Gastrocnemius medialis (tissue), 4 donors: ENCODE measurements at regions not wholly inside any gene's neighbourhood (a gene's known extent, or its start where the extent isn't known, plus 50 kb on each side); places are given as distances from the start of the nearest gene placed in this dataset.

ENCODE experiments used
- ATAC-seq, 2 donors: fragments of 150-250 bp; one replicate each; pipeline ENCODE4 v1.9.1; 2016
- DNase-seq, 2 donors: peaks; one replicate each; pipeline ENCODE4 v3.0.0-alpha.2; 2019
- H3K27ac ChIP-seq, 4 donors: fragments of 200-600 bp; sonication (generic); 1 replicate in 1 of 4; 2 replicates in 3 of 4; pipeline ENCODE4 v1.5.1; 2016 to 2018; ENCODE audit warnings: mild to moderate bottlenecking in 2 of 4, moderate library complexity in 1 of 4
- H3K27me3 ChIP-seq, 3 donors: fragments of 200-600 bp; sonication (generic) in 2 of 3; 1 replicate in 1 of 3; 2 replicates in 2 of 3; pipeline versions ENCODE4 v1.5.1 to v1.6.0; 2016 to 2019; ENCODE audit warnings: mild to moderate bottlenecking in 1 of 3, moderate library complexity in 1 of 3
- H3K36me3 ChIP-seq, 2 donors: fragments of 200-600 bp; sonication (generic) in 1 of 2; one replicate each; pipeline ENCODE4 v1.5.1; 2017 to 2018
- H3K4me1 ChIP-seq, 2 donors: fragments of 200-600 bp; sonication (generic) in 1 of 2; one replicate each; pipeline ENCODE4 v1.5.1; 2016 to 2017; ENCODE audit warnings: mild to moderate bottlenecking in 2 of 2
- H3K4me3 ChIP-seq, 4 donors: fragments of 200-600 bp; sonication (generic) in 3 of 4; 1 replicate in 1 of 4; 2 replicates in 3 of 4; pipeline ENCODE4 v1.5.1; 2016 to 2019; ENCODE audit warnings: mild to moderate bottlenecking in 2 of 4
- H3K9me3 ChIP-seq, 3 donors: fragments of 200-600 bp; sonication (generic) in 2 of 3; 1 replicate in 1 of 3; 2 replicates in 2 of 3; pipeline ENCODE4 v1.5.1; 2016 to 2019
- CTCF ChIP-seq, 5 experiments: fragments of 450-650 bp in 3 of 5; fragments of 200-600 bp in 2 of 5; sonication (generic) in 2 of 5; IDR thresholded peaks in 4 of 5; conservative IDR thresholded peaks in 1 of 5; 1 replicate in 4 of 5; 2 replicates in 1 of 5; pipeline ENCODE4 v1.5.1; 2016 to 2019; ENCODE audit warnings: antibody characterized with exemption in 5 of 5, mild to moderate bottlenecking in 3 of 5, moderate library complexity in 3 of 5
- POLR2A ChIP-seq, 2 donors: fragments of 450-650 bp; IDR thresholded peaks; one replicate each; pipeline ENCODE4 v1.6.1; 2017; ENCODE audit warnings: antibody characterized with exemption in 2 of 2, mild to moderate bottlenecking in 2 of 2, moderate library complexity in 2 of 2
- in situ Hi-C, 4 donors: fragments of 200-750 bp; cut with MboI; loops; one replicate each; pipeline versions ENCODE4 v1.15.0 to v1.8.0; 2017; ENCODE audit warnings: low sequenced_read_pairs in 4 of 4
- intact Hi-C: fragments of 100-400 bp; cut with DNase I; formaldehyde crosslinking; loops from one replicate; pipeline ENCODE4 v1.15.1; 2023; ENCODE audit warnings: low total_unique reads

- no peaks in the 10 kb centered on the region for H3K36me3 ChIP-seq
- no peaks in the 10 kb centered on the region for H3K27me3 ChIP-seq
- no peaks in the 10 kb centered on the region for H3K4me1 ChIP-seq
- no peak for ATAC-seq
- no peak overlapping the region for H3K27ac ChIP-seq
- no peak overlapping the region for H3K4me3 ChIP-seq
- in situ Hi-C loops (no loop called here), intact Hi-C loops (no loop called here)
- TF ChIP-seq POLR2A (IDR thresholded peaks at IDR 0.05) = no peak
- no peak for TF ChIP-seq CTCF (IDR thresholded peaks at IDR 0.05 in 4 of 5, conservative IDR thresholded peaks at IDR 0.05 in 1 of 5)
- H3K9me3 ChIP-seq = no peaks in the 10 kb centered on the region
- no peak for DNase-seq
Measured at GRCh38 chr10:64369885-64370773, 848.9 kb downstream of the REEP3 start.

DNA sequence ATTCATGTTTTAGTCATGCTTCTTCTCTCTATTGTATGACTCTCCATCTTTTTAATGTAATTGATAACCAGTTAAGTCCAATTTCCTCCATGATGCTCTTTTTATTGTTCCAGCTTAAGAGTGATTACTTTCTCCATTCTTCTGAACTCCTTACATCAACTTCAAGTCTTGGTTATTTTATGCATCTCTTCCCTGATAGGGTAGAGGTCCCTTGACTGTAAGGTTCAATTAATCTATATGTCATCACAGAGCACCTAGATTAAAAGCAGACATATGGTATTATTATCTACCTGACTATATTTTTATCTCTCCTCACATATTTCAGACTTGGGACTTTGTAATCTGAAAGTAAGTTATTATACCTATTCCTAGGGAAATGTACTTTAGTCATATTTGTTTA is 853.1 kb downstream of the REEP3 start:
- ATAC-seq = no peak
- no peak for DNase-seq
- Histone ChIP-seq H3K36me3 (no peaks in the 10 kb centered on the region), H3K4me1 (no peaks in the 10 kb centered on the region), H3K9me3 (no peaks in the 10 kb centered on the region), H3K27me3 (no peaks in the 10 kb centered on the region), H3K4me3 (no peak overlapping the region), H3K27ac (no peak overlapping the region)
- TF ChIP-seq CTCF (IDR thresholded peaks at IDR 0.05 in 4 of 5, conservative IDR thresholded peaks at IDR 0.05 in 1 of 5) = no peak
- TF ChIP-seq POLR2A (IDR thresholded peaks at IDR 0.05) = no peak
- in situ Hi-C loops (no loop called here), intact Hi-C loops (no loop called here)

GRCh38 chr10:64376167-64376566 is 855.0 kb downstream of the REEP3 start:
- intact Hi-C loops (no loop called here), in situ Hi-C loops (no loop called here)
- no peak overlapping the region for H3K27ac ChIP-seq
- no peaks in the 10 kb centered on the region for H3K4me1 ChIP-seq
- DNase-seq = no peak
- no peak for ATAC-seq
- H3K27me3 ChIP-seq = no peaks in the 10 kb centered on the region
- no peak for TF ChIP-seq CTCF (IDR thresholded peaks at IDR 0.05 in 4 of 5, conservative IDR thresholded peaks at IDR 0.05 in 1 of 5)
- no peak for TF ChIP-seq POLR2A (IDR thresholded peaks at IDR 0.05)
- H3K4me3 ChIP-seq = no peak overlapping the region
- no peaks in the 10 kb centered on the region for H3K36me3 ChIP-seq
- H3K9me3 ChIP-seq = no peaks in the 10 kb centered on the region

GRCh38 chr10:64379898-64380297 is 858.7 kb downstream of the REEP3 start:
- DNase-seq = no peak
- H3K27ac ChIP-seq = no peak overlapping the region
- intact Hi-C loops = no loop called here

More at GRCh38 chr10:64379898-64380297, 858.7 kb downstream of the REEP3 start:
- Histone ChIP-seq H3K9me3 (no peaks in the 10 kb centered on the region), H3K4me3 (no peak overlapping the region), H3K36me3 (no peaks in the 10 kb centered on the region), H3K4me1 (no peaks in the 10 kb centered on the region), H3K27me3 (no peaks in the 10 kb centered on the region)
- TF ChIP-seq POLR2A (IDR thresholded peaks at IDR 0.05) (no peak), CTCF (IDR thresholded peaks at IDR 0.05 in 4 of 5, conservative IDR thresholded peaks at IDR 0.05 in 1 of 5) (no peak)
- ATAC-seq = no peak
- in situ Hi-C loops = no loop called here
